GM23338 (cell line): ENCODE measurements at regions not wholly inside any gene's neighbourhood (a gene's known extent, or its start where the extent isn't known, plus 50 kb on each side); places are given as distances from the start of the nearest gene placed in this dataset.

Experiments
- ATAC-seq: fragments of 200-7000 bp; cut with Tn5 transposase; 3 replicates; pipeline ENCODE4 v1.9.1; 2020
- DNase-seq: peaks from one replicate; pipeline ENCODE4 v3.0.0-alpha.2; 2015; ENCODE audit warnings: low spot score
- H2AFZ ChIP-seq: fragments of 200-600 bp; sonication (generic); 2 replicates; pipeline ENCODE4 v1.8.0; 2016; ENCODE audit warnings: antibody characterized with exemption, mild to moderate bottlenecking, moderate library complexity
- H3F3A ChIP-seq: fragments of 200-600 bp; sonication (generic); replicated peaks from 2 replicates; pipeline ENCODE4 v1.8.0; 2017; ENCODE audit warnings: antibody characterized with exemption, mixed run types, low read depth
- H3K27ac ChIP-seq: fragments of 200-600 bp; sonication (generic); 2 replicates; pipeline ENCODE4 v1.6.1; 2016; ENCODE audit warnings: low read depth
- H3K27me3 ChIP-seq: fragments of 200-600 bp; sonication (generic); 2 replicates; pipeline ENCODE4 v1.8.0; 2016; ENCODE audit warnings: mild to moderate bottlenecking, mixed run types, moderate library complexity; ENCODE audit not compliant: insufficient read depth
- H3K36me3 ChIP-seq: fragments of 200-600 bp; sonication (generic); 2 replicates; pipeline ENCODE4 v1.8.0; 2016; ENCODE audit warnings: mild to moderate bottlenecking; ENCODE audit not compliant: insufficient read depth
- H3K4me1 ChIP-seq: fragments of 200-600 bp; sonication (generic); 2 replicates; pipeline ENCODE4 v1.8.0; 2016; ENCODE audit warnings: mild to moderate bottlenecking, moderate library complexity; ENCODE audit not compliant: insufficient read depth
- H3K4me2 ChIP-seq: fragments of 200-600 bp; sonication (generic); 2 replicates; pipeline ENCODE4 v1.7.1; 2017; ENCODE audit warnings: mixed run types
- H3K4me3 ChIP-seq: fragments of 200-600 bp; sonication (generic); 2 replicates; pipeline ENCODE4 v1.6.1; 2016; ENCODE audit warnings: mixed run types
- H3K79me2 ChIP-seq: fragments of 200-600 bp; sonication (generic); replicated peaks from 2 replicates; pipeline ENCODE4 v1.8.0; 2017; ENCODE audit warnings: mild to moderate bottlenecking; ENCODE audit not compliant: insufficient read depth
- H3K9me2 ChIP-seq: fragments of 200-600 bp; sonication (generic); 2 replicates; pipeline ENCODE4 v1.8.0; 2017; ENCODE audit not compliant: insufficient read depth
- H4K20me1 ChIP-seq: fragments of 200-600 bp; sonication (generic); replicated peaks from 2 replicates; pipeline ENCODE4 v1.8.0; 2017; ENCODE audit warnings: mild to moderate bottlenecking; ENCODE audit not compliant: insufficient read depth
- H3K27ac Mint-ChIP-seq: 2 replicates; pipeline ENCODE4 v1.8.0; 2020; ENCODE audit warnings: inconsistent platforms, mild to moderate bottlenecking, moderate library complexity, mixed read lengths
- H3K27me3 Mint-ChIP-seq: 3 replicates; pipeline ENCODE4 v1.8.0; 2022; ENCODE audit warnings: low read depth, mild to moderate bottlenecking, moderate library complexity, mixed read lengths, inconsistent platforms; ENCODE audit not compliant: insufficient read depth, poor library complexity
- H3K36me3 Mint-ChIP-seq: 3 replicates; pipeline ENCODE4 v1.8.0; 2021; ENCODE audit warnings: low read depth, mild to moderate bottlenecking, inconsistent platforms, moderate library complexity, mixed read lengths
- H3K4me1 Mint-ChIP-seq: 3 replicates; pipeline ENCODE4 v1.8.0; 2020; ENCODE audit warnings: mild to moderate bottlenecking, inconsistent platforms, mixed read lengths
- H3K4me3 Mint-ChIP-seq: 3 replicates; pipeline ENCODE4 v1.8.0; 2021; ENCODE audit warnings: moderate library complexity, mild to moderate bottlenecking, inconsistent platforms, mixed read lengths
- H3K9me3 Mint-ChIP-seq: 3 replicates; pipeline ENCODE4 v1.8.0; 2020; ENCODE audit warnings: moderate library complexity, mild to moderate bottlenecking, inconsistent platforms, mixed read lengths
- CREB1 ChIP-seq: fragments of 250-450 bp; sonication (Bioruptor Pico); IDR thresholded peaks from 2 replicates; pipeline ENCODE4 v1.5.0; 2020; ENCODE audit warnings: low read depth, mild to moderate bottlenecking, moderate library complexity
- CTCF ChIP-seq, 2 experiments: fragments of 200-600 bp in 1 of 2; sonication (generic) in 1 of 2; conservative IDR thresholded peaks; 2 replicates each; pipeline versions ENCODE4 v1.5.1 to v1.6.1; 2016 to 2017; ENCODE audit warnings: antibody characterized with exemption in 2 of 2, low read depth in 2 of 2, mild to moderate bottlenecking in 2 of 2, moderate library complexity in 1 of 2
- ETS1 ChIP-seq: IDR thresholded peaks from 2 replicates; pipeline ENCODE4 v1.6.1; 2016; ENCODE audit warnings: antibody characterized with exemption
- EZH2 ChIP-seq: fragments of 200-600 bp; sonication (generic); IDR thresholded peaks from one replicate; pipeline ENCODE4 v1.8.0; 2017; ENCODE audit warnings: antibody characterized with exemption, mild to moderate bottlenecking, low read depth; ENCODE audit not compliant: unreplicated experiment
- EZH2phosphoT487 ChIP-seq: fragments of 200-600 bp; sonication (generic); IDR thresholded peaks from one replicate; pipeline ENCODE4 v1.8.1; 2018; ENCODE audit warnings: antibody characterized with exemption; ENCODE audit not compliant: unreplicated experiment
- JUNB ChIP-seq: IDR thresholded peaks from one replicate; pipeline ENCODE4 v1.6.1; 2016; ENCODE audit warnings: antibody characterized with exemption; ENCODE audit not compliant: unreplicated experiment
- NANOG ChIP-seq: IDR thresholded peaks from 2 replicates; pipeline ENCODE4 v1.6.1; 2016; ENCODE audit warnings: antibody characterized with exemption, borderline replicate concordance
- POLR2AphosphoS5 ChIP-seq: IDR thresholded peaks from 2 replicates; pipeline ENCODE4 v1.6.1; 2016; ENCODE audit warnings: antibody characterized with exemption, low read depth
- REST ChIP-seq: IDR thresholded peaks from one replicate; pipeline ENCODE4 v1.6.1; 2018; ENCODE audit warnings: antibody characterized with exemption; ENCODE audit not compliant: unreplicated experiment
- STAT1 ChIP-seq: IDR thresholded peaks from one replicate; pipeline ENCODE4 v1.6.1; 2016; ENCODE audit warnings: antibody characterized with exemption; ENCODE audit not compliant: unreplicated experiment
- ZNF114 ChIP-seq: fragments of 250-450 bp; sonication (Bioruptor Pico); IDR thresholded peaks from 2 replicates; pipeline ENCODE4 v1.5.0; 2020; ENCODE audit warnings: mild to moderate bottlenecking, moderate library complexity
- ZNF331 ChIP-seq: fragments of 250-450 bp; sonication (Bioruptor Pico); IDR thresholded peaks from 2 replicates; pipeline ENCODE4 v1.5.0; 2020; ENCODE audit warnings: low read depth, mild to moderate bottlenecking, moderate library complexity
- ZNF462 ChIP-seq: fragments of 250-450 bp; sonication (Bioruptor Pico); IDR thresholded peaks from 2 replicates; pipeline ENCODE4 v1.5.0; 2020; ENCODE audit warnings: mild to moderate bottlenecking, moderate library complexity

GRCh38 chr15:47997195-47998080, 123.4 kb upstream of the SLC24A5 start:
- H3K27me3 Mint-ChIP-seq = no peaks in the 10 kb centered on the region
- Histone ChIP-seq H3K4me1 (peaks cover 8% of the 10 kb centered on the region), H2AFZ (no peak overlapping the region), H3K9me2 (peaks cover 33% of the 10 kb centered on the region), H3K79me2 (no peaks in the 10 kb centered on the region), H3F3A (no peaks in the 10 kb centered on the region), H3K4me3 (no peak overlapping the region), H4K20me1 (no peaks in the 10 kb centered on the region), H3K27ac (no peak overlapping the region), H3K36me3 (no peaks in the 10 kb centered on the region), H3K4me2 (no peak overlapping the region), H3K27me3 (no peaks in the 10 kb centered on the region)
- DNase-seq (no peak), ATAC-seq (no peak)
- no peaks in the 10 kb centered on the region for H3K36me3 Mint-ChIP-seq
- H3K27ac Mint-ChIP-seq = no peak overlapping the region
- H3K9me3 Mint-ChIP-seq = peaks cover 2% of the 10 kb centered on the region; the same call in 1 of the 3 replicates
- peaks cover 11% of the 10 kb centered on the region for H3K4me1 Mint-ChIP-seq
- H3K4me3 Mint-ChIP-seq = no peak overlapping the region
- TF ChIP-seq CTCF (conservative IDR thresholded peaks at IDR 0.05; ENCODE audit: low read depth in 2 of 2) (no peak), EZH2phosphoT487 (no peak), POLR2AphosphoS5 (no peak), NANOG (no peak), JUNB (no peak), REST (no peak), STAT1 (no peak), CREB1 (CRISPR knock-in tag) (no peak), ZNF462 (CRISPR knock-in tag) (no peak), ZNF114 (CRISPR knock-in tag) (no peak), ZNF331 (CRISPR knock-in tag) (no peak), ETS1 (no peak), EZH2 (no peak)
